Cardiac muscle cell (in vitro differentiated cells and primary cell): ENCODE measurements at regions not wholly inside any gene's neighbourhood (a gene's known extent, or its start where the extent isn't known, plus 50 kb on each side); places are given as distances from the start of the nearest gene placed in this dataset.

Experiments used
- DNase-seq, 2 donors: peaks; one replicate each; pipeline versions ENCODE4 v3.0.0 to v3.0.0-alpha.2; 2010 to 2017; ENCODE audit warnings: low read depth in 1 of 2, low spot score in 1 of 2
- H3K27ac ChIP-seq: fragments of 200-600 bp; sonication (generic); 2 replicates; pipeline ENCODE4 v1.5.1; 2016
- H3K27me3 ChIP-seq: fragments of 200-600 bp; sonication (generic); 2 replicates; pipeline ENCODE4 v1.6.0; 2016; ENCODE audit warnings: control low read depth
- H3K36me3 ChIP-seq: fragments of 200-600 bp; sonication (generic); 2 replicates; pipeline ENCODE4 v1.5.1; 2016; ENCODE audit warnings: control low read depth
- H3K4me1 ChIP-seq: fragments of 200-600 bp; sonication (generic); 2 replicates; pipeline ENCODE4 v1.8.1; 2017; ENCODE audit warnings: low read depth, mild to moderate bottlenecking, mixed run types
- H3K4me3 ChIP-seq: fragments of 200-600 bp; sonication (generic); 2 replicates; pipeline ENCODE4 v1.5.1; 2016; ENCODE audit warnings: mild to moderate bottlenecking
- H3K9me3 ChIP-seq: fragments of 200-600 bp; sonication (generic); 2 replicates; pipeline ENCODE4 v1.5.1; 2017; ENCODE audit warnings: low read depth, mild to moderate bottlenecking, control low read depth
- CTCF ChIP-seq: IDR thresholded peaks from 2 replicates; pipeline ENCODE4 v1.5.1; 2012; ENCODE audit warnings: low read depth, mild to moderate bottlenecking, low read length

DNA sequence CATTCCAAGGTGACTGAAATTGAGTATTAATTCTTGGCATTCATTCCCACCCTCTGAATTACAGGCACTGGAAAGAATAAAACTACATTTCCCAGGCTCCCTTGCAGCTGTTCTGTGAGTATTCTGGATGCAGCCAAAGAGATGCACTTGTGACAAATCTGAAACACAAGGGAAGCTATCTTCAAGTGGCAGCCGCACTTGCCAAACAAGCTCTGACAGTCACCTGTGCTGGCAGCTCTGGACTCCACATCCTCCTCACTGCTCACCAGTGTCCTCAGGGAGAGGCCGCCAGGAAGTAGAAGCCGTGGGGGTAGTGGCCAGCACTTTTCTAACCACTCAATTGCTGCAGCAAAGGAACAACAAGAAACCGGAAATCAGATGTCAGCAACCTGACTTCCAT is 275.0 kb downstream of the NR2F1-AS1 start:
- H3K27ac ChIP-seq = no peak overlapping the region
- H3K4me1 ChIP-seq = no peaks in the 10 kb centered on the region
- H3K36me3 ChIP-seq = no peaks in the 10 kb centered on the region
- peaks cover 19% of the 10 kb centered on the region for H3K27me3 ChIP-seq
- no peak overlapping the region for H3K4me3 ChIP-seq
- no peak for TF ChIP-seq CTCF
- no peaks in the 10 kb centered on the region for H3K9me3 ChIP-seq
- DNase-seq = no peak

- no peaks in the 10 kb centered on the region for H3K36me3 ChIP-seq
- no peak overlapping the region for H3K4me3 ChIP-seq
- no peaks in the 10 kb centered on the region for H3K4me1 ChIP-seq
- TF ChIP-seq CTCF = no peak
- H3K9me3 ChIP-seq = no peaks in the 10 kb centered on the region
- peaks cover 25% of the 10 kb centered on the region for H3K27me3 ChIP-seq
- DNase-seq = no peak
- no peak overlapping the region for H3K27ac ChIP-seq
Measured at GRCh38 chr5:93304456-93305250, 276.4 kb downstream of the NR2F1-AS1 start.

- Histone ChIP-seq H3K27me3 (peaks cover 28% of the 10 kb centered on the region), H3K4me3 (no peak overlapping the region), H3K36me3 (no peaks in the 10 kb centered on the region), H3K4me1 (no peaks in the 10 kb centered on the region), H3K27ac (no peak overlapping the region), H3K9me3 (no peaks in the 10 kb centered on the region)
- peak in 1 of 2 donors; percentile 47 for DNase-seq
- TF ChIP-seq CTCF = no peak
Measured at GRCh38 chr5:93303291-93303691, 277.7 kb downstream of the NR2F1-AS1 start.

DNA sequence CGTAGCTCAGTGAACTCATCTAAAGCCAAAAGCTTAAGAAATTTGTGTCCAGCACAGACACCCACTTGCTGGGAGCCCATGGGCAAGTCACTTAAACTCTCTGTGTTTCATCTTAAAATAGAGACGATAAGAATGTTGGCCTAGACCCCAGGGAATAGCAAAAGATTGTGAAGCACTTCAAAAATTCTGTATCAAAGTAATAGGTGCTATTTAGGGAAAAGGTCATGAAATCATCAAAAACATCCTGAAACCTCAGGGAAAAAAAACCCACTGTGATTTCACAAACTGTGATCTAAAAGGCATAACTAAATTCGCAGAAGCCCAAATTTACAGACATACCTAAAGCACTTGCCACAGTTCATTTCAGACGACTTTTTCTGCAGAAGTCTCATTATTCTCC is 278.3 kb downstream of the NR2F1-AS1 start:
- Histone ChIP-seq H3K36me3 (no peaks in the 10 kb centered on the region), H3K4me3 (no peak overlapping the region), H3K9me3 (no peaks in the 10 kb centered on the region), H3K4me1 (no peaks in the 10 kb centered on the region), H3K27ac (no peak overlapping the region), H3K27me3 (peaks cover 28% of the 10 kb centered on the region)
- no peak for DNase-seq
- no peak for TF ChIP-seq CTCF

GRCh38 chr5:93300945-93301344 is 280.1 kb downstream of the NR2F1-AS1 start:
- no peak for TF ChIP-seq CTCF
- Histone ChIP-seq H3K27me3 (peaks cover 28% of the 10 kb centered on the region), H3K27ac (no peak overlapping the region), H3K4me1 (no peaks in the 10 kb centered on the region), H3K4me3 (no peak overlapping the region), H3K36me3 (no peaks in the 10 kb centered on the region), H3K9me3 (no peaks in the 10 kb centered on the region)
- no peak for DNase-seq
